ENCODE measurements at regions not wholly inside any gene's neighbourhood (a gene's known extent, or its start where the extent isn't known, plus 50 kb on each side); places are given as distances from the start of the nearest gene placed in this dataset.

DNA sequence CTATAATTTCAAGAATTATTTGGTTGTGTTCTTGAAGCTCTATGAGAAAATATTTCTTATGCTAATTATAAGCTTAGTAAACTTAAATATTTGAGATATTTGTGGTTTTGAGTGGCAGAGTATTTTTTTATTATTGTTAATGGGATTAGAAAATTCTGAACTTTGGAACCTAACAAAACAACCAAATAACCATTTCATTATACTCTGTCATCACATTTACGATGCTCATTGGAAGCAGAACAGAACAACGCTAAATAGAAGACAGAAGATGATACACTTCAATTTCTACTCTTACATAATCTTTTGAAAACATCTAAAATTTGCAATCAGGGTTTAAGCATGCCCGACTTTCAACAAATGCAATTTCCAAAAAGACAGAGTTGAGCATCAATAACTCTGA is 270.2 kb downstream of the PTPRC start:
- TF ChIP-seq, protein P1, sequence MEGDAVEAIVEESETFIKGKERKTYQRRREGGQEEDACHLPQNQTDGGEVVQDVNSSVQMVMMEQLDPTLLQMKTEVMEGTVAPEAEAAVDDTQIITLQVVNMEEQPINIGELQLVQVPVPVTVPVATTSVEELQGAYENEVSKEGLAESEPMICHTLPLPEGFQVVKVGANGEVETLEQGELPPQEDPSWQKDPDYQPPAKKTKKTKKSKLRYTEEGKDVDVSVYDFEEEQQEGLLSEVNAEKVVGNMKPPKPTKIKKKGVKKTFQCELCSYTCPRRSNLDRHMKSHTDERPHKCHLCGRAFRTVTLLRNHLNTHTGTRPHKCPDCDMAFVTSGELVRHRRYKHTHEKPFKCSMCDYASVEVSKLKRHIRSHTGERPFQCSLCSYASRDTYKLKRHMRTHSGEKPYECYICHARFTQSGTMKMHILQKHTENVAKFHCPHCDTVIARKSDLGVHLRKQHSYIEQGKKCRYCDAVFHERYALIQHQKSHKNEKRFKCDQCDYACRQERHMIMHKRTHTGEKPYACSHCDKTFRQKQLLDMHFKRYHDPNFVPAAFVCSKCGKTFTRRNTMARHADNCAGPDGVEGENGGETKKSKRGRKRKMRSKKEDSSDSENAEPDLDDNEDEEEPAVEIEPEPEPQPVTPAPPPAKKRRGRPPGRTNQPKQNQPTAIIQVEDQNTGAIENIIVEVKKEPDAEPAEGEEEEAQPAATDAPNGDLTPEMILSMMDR (IDR thresholded peaks at IDR 0.05; ENCODE audit: low read length): no peak
- no peak for TF ChIP-seq EZH2 (IDR thresholded peaks at IDR 0.05; ENCODE audit: borderline replicate concordance, low read length)

Measured in OCI-LY1 (cell line).